Mesenchymal stem cell (in vitro differentiated cells and primary cell): ENCODE measurements at regions not wholly inside any gene's neighbourhood (a gene's known extent, or its start where the extent isn't known, plus 50 kb on each side); places are given as distances from the start of the nearest gene placed in this dataset.

Source experiments
- DNase-seq: peaks from one replicate; pipeline ENCODE4 v3.0.0-alpha.2; 2013
- H2AFZ ChIP-seq: one replicate; pipeline ENCODE4 v1.6.1; 2013; ENCODE audit warnings: low read depth, mild to moderate bottlenecking, control low read depth, inconsistent platforms, low read length, moderate library complexity
- H2AK5ac ChIP-seq: 2 replicates; pipeline ENCODE4 v1.6.1; 2013; ENCODE audit warnings: low read length, moderate library complexity, mild to moderate bottlenecking, inconsistent platforms; ENCODE audit not compliant: severe bottlenecking
- H2BK120ac ChIP-seq: one replicate; pipeline ENCODE4 v1.6.1; 2013; ENCODE audit warnings: low read depth, mild to moderate bottlenecking, inconsistent platforms, low read length, moderate library complexity
- H2BK12ac ChIP-seq, 2 experiments: one replicate each; pipeline ENCODE4 v1.6.1; 2013; ENCODE audit warnings: inconsistent platforms in 2 of 2, low read length in 2 of 2, mild to moderate bottlenecking in 2 of 2, moderate library complexity in 2 of 2, control low read depth in 1 of 2
- H2BK15ac ChIP-seq: one replicate; pipeline ENCODE4 v1.6.1; 2013; ENCODE audit warnings: mild to moderate bottlenecking, low read depth, inconsistent platforms; ENCODE audit not compliant: poor library complexity, severe bottlenecking
- H2BK5ac ChIP-seq: 2 replicates; pipeline ENCODE4 v1.6.1; 2013; ENCODE audit warnings: low read depth, mild to moderate bottlenecking, low read length, control low read depth, inconsistent platforms; ENCODE audit not compliant: poor library complexity, severe bottlenecking
- H3K14ac ChIP-seq, 2 experiments: one replicate each; pipeline ENCODE4 v1.6.1; 2013; ENCODE audit warnings: inconsistent platforms in 2 of 2, low read length in 2 of 2, control low read depth in 1 of 2, mild to moderate bottlenecking in 1 of 2, moderate library complexity in 1 of 2
- H3K18ac ChIP-seq, 2 experiments: one replicate each; pipeline ENCODE4 v1.6.1; 2013; ENCODE audit warnings: inconsistent platforms in 2 of 2, low read length in 2 of 2, control low read depth in 1 of 2, low read depth in 1 of 2, mild to moderate bottlenecking in 1 of 2
- H3K23ac ChIP-seq, 2 experiments: one replicate each; pipeline ENCODE4 v1.6.1; 2013; ENCODE audit warnings: inconsistent platforms in 2 of 2, low read length in 2 of 2, mild to moderate bottlenecking in 2 of 2, moderate library complexity in 2 of 2, control low read depth in 1 of 2
- H3K27ac ChIP-seq: 2 replicates; pipeline ENCODE4 v1.5.1; 2013; ENCODE audit warnings: mild to moderate bottlenecking, moderate library complexity, low read length, control low read depth, inconsistent platforms; ENCODE audit not compliant: poor library complexity, severe bottlenecking
- H3K27me3 ChIP-seq, 2 experiments: 2 replicates each; pipeline versions ENCODE4 v1.6.1 to v1.7.0; 2013; ENCODE audit warnings: low read length in 2 of 2, mild to moderate bottlenecking in 2 of 2, moderate library complexity in 2 of 2, control low read depth in 1 of 2, inconsistent platforms in 1 of 2; ENCODE audit not compliant: control insufficient read depth in 1 of 2, insufficient read depth in 1 of 2
- H3K36me3 ChIP-seq, 2 experiments: 2 replicates each; pipeline versions ENCODE4 v1.6.1 to v1.7.0; 2013; ENCODE audit warnings: low read length in 2 of 2, control low read depth in 1 of 2, inconsistent platforms in 1 of 2, low read depth in 1 of 2, mild to moderate bottlenecking in 1 of 2; ENCODE audit not compliant: insufficient read depth in 2 of 2, control insufficient read depth in 1 of 2
- H3K4ac ChIP-seq, 2 experiments: one replicate each; pipeline ENCODE4 v1.6.1; 2013; ENCODE audit warnings: inconsistent platforms in 2 of 2, low read length in 2 of 2, mild to moderate bottlenecking in 2 of 2, moderate library complexity in 2 of 2, control low read depth in 1 of 2, low read depth in 1 of 2
- H3K4me1 ChIP-seq: 2 replicates; pipeline ENCODE4 v1.6.1; 2013; ENCODE audit warnings: low read depth, low read length, control low read depth; ENCODE audit not compliant: control insufficient read depth, insufficient read depth
- H3K4me2 ChIP-seq: 2 replicates; pipeline ENCODE4 v1.6.1; 2013; ENCODE audit warnings: low read length, mild to moderate bottlenecking, inconsistent platforms; ENCODE audit not compliant: poor library complexity, severe bottlenecking
- H3K4me3 ChIP-seq, 2 experiments: 2 replicates each; pipeline versions ENCODE4 v1.5.1 to v1.7.0; 2013; ENCODE audit warnings: low read length in 2 of 2, mild to moderate bottlenecking in 2 of 2, control low read depth in 1 of 2, low read depth in 1 of 2; ENCODE audit not compliant: insufficient read depth in 1 of 2
- H3K79me1 ChIP-seq: replicated peaks from 2 replicates; pipeline ENCODE4 v1.6.1; 2013; ENCODE audit warnings: mild to moderate bottlenecking, control low read depth, low read length, inconsistent platforms; ENCODE audit not compliant: poor library complexity, severe bottlenecking
- H3K9ac ChIP-seq: 2 replicates; pipeline ENCODE4 v1.7.0; 2013; ENCODE audit warnings: mild to moderate bottlenecking, low read length, moderate library complexity
- H3K9me3 ChIP-seq: 2 replicates; pipeline ENCODE4 v1.7.0; 2013; ENCODE audit warnings: mild to moderate bottlenecking, low read length; ENCODE audit not compliant: control insufficient read depth
- H4K8ac ChIP-seq: one replicate; pipeline ENCODE4 v1.6.1; 2013; ENCODE audit warnings: inconsistent platforms, mild to moderate bottlenecking, low read length, moderate library complexity
- H4K91ac ChIP-seq: one replicate; pipeline ENCODE4 v1.6.1; 2013; ENCODE audit warnings: mild to moderate bottlenecking, low read length, inconsistent platforms
- WGBS: methylation state at CpG from one replicate; pipeline ENCODE4 v1.1.7; 2013; ENCODE audit warnings: mixed read lengths; 5-methylcytosine and 5-hydroxymethylcytosine counted together

GRCh38 chr11:112626731-112627130, 334.5 kb upstream of the NCAM1 start:
- Histone ChIP-seq H3K4me1 (no peaks in the 10 kb centered on the region), H3K27me3 (peaks cover 0 to 23% of the 10 kb centered on the region in 2 experiments), H2AK5ac (no peak overlapping the region), H3K79me1 (no peaks in the 10 kb centered on the region), H3K23ac (no peak overlapping the region), H3K9ac (no peak overlapping the region), H2BK5ac (no peak overlapping the region), H2AFZ (no peak overlapping the region), H2BK12ac (no peak overlapping the region), H3K14ac (no peak overlapping the region), H3K27ac (no peak overlapping the region), H3K4me3 (no peak overlapping the region), H4K8ac (no peak overlapping the region), H3K36me3 (no peaks in the 10 kb centered on the region), H3K18ac (no peak overlapping the region), H2BK15ac (no peak overlapping the region), H2BK120ac (no peak overlapping the region), H4K91ac (no peak overlapping the region), H3K4ac (no peak overlapping the region), H3K4me2 (no peak overlapping the region), H3K9me3 (no peaks in the 10 kb centered on the region)
- WGBS, result 29% methylated on average over 1 of the region's 1 CpG
- DNase-seq, result no peak

- Histone ChIP-seq H2BK15ac (no peak overlapping the region), H3K27ac (no peak overlapping the region), H2AFZ (no peak overlapping the region), H3K9me3 (no peaks in the 10 kb centered on the region), H4K91ac (no peak overlapping the region), H2BK5ac (no peak overlapping the region), H3K18ac (no peak overlapping the region), H3K27me3 (peaks cover 0 to 23% of the 10 kb centered on the region in 2 experiments), H3K9ac (no peak overlapping the region), H3K23ac (no peak overlapping the region), H2BK120ac (no peak overlapping the region), H2AK5ac (no peak overlapping the region), H3K14ac (no peak overlapping the region), H3K4me1 (no peaks in the 10 kb centered on the region), H4K8ac (no peak overlapping the region), H3K79me1 (no peaks in the 10 kb centered on the region), H3K4me2 (no peak overlapping the region), H3K4me3 (no peak overlapping the region), H3K4ac (no peak overlapping the region), H2BK12ac (no peak overlapping the region), H3K36me3 (no peaks in the 10 kb centered on the region)
- DNase-seq, result no peak
- 83% methylated on average over 2 of the region's 2 CpGs for WGBS
Measured at GRCh38 chr11:112627588-112628045, 333.6 kb upstream of the NCAM1 start.

- Histone ChIP-seq H3K36me3 (no peaks in the 10 kb centered on the region), H3K14ac (no peak overlapping the region), H2AK5ac (no peak overlapping the region), H3K4me1 (no peaks in the 10 kb centered on the region), H3K27me3 (peaks cover 0 to 27% of the 10 kb centered on the region in 2 experiments), H3K18ac (no peak overlapping the region), H2BK120ac (no peak overlapping the region), H4K8ac (no peak overlapping the region), H2BK12ac (no peak overlapping the region), H3K9me3 (no peaks in the 10 kb centered on the region), H4K91ac (no peak overlapping the region), H3K4me2 (no peak overlapping the region), H3K4me3 (no peak overlapping the region), H3K9ac (no peak overlapping the region), H3K23ac (no peak overlapping the region), H2BK5ac (no peak overlapping the region), H3K4ac (no peak overlapping the region), H3K79me1 (no peaks in the 10 kb centered on the region), H3K27ac (no peak overlapping the region), H2BK15ac (no peak overlapping the region), H2AFZ (no peak overlapping the region)
- WGBS, result 83% methylated on average over 3 of the region's 3 CpGs
- no peak for DNase-seq
Measured at GRCh38 chr11:112628676-112629075, 332.5 kb upstream of the NCAM1 start.

GRCh38 chr11:112630496-112630895, 330.7 kb upstream of the NCAM1 start:
- DNase-seq, result no peak
- Histone ChIP-seq H3K4me1 (no peaks in the 10 kb centered on the region), H4K91ac (no peak overlapping the region), H3K4me3 (no peak overlapping the region), H2BK120ac (no peak overlapping the region), H2AFZ (no peak overlapping the region), H2BK15ac (no peak overlapping the region), H3K23ac (no peak overlapping the region), H3K4me2 (no peak overlapping the region), H3K9ac (no peak overlapping the region), H2BK5ac (no peak overlapping the region), H2AK5ac (no peak overlapping the region), H3K9me3 (no peaks in the 10 kb centered on the region), H4K8ac (no peak overlapping the region), H2BK12ac (no peak overlapping the region), H3K18ac (no peak overlapping the region), H3K14ac (no peak overlapping the region), H3K4ac (no peak overlapping the region), H3K36me3 (no peaks in the 10 kb centered on the region), H3K79me1 (no peaks in the 10 kb centered on the region), H3K27me3 (peaks cover 0 to 34% of the 10 kb centered on the region in 2 experiments), H3K27ac (no peak overlapping the region)
- WGBS, result 91% methylated on average over 2 of the region's 2 CpGs
